HL-60 (cell line): ENCODE measurements at regions not wholly inside any gene's neighbourhood (a gene's known extent, or its start where the extent isn't known, plus 50 kb on each side); places are given as distances from the start of the nearest gene placed in this dataset.

ENCODE experiments used
- DNase-seq, 2 experiments: peaks; one replicate each; pipeline ENCODE4 v3.0.0-alpha.2; 2010 to 2020; ENCODE audit warnings: low read depth in 1 of 2, low spot score in 1 of 2
- H3K27ac ChIP-seq: fragments of 250-450 bp; sonication (Bioruptor Pico); replicated peaks from 2 replicates; pipeline ENCODE4 v1.5.1; 2020; ENCODE audit warnings: mild to moderate bottlenecking, moderate library complexity
- H3K27me3 ChIP-seq: fragments of 250-450 bp; sonication (Bioruptor Pico); 2 replicates; pipeline ENCODE4 v1.5.1; 2021; ENCODE audit warnings: mild to moderate bottlenecking, moderate library complexity; ENCODE audit not compliant: insufficient read depth, poor library complexity, severe bottlenecking
- H3K4me3 ChIP-seq: replicated peaks from 2 replicates; pipeline ENCODE4 v1.5.1; 2011; ENCODE audit warnings: mild to moderate bottlenecking, control low read depth, low read length; ENCODE audit not compliant: insufficient read depth
- GABPA ChIP-seq: IDR thresholded peaks from 2 replicates; pipeline ENCODE4 v1.6.1; 2012; ENCODE audit warnings: low read depth
- POLR2AphosphoS5 ChIP-seq: IDR thresholded peaks from 2 replicates; pipeline ENCODE4 v1.6.1; 2012; ENCODE audit warnings: low read depth
- SPI1 ChIP-seq: IDR thresholded peaks from 2 replicates; pipeline ENCODE4 v1.6.1; 2012; ENCODE audit warnings: low read depth, mild to moderate bottlenecking, borderline replicate concordance
- TF ChIP-seq, protein P1 (sequence below): IDR thresholded peaks from 2 replicates; pipeline ENCODE4 v1.6.1; 2012; ENCODE audit warnings: low read depth; ENCODE audit not compliant: insufficient replicate concordance
- TF ChIP-seq, protein P2 (sequence below): IDR thresholded peaks from one replicate; pipeline ENCODE4 v1.5.1; 2011; ENCODE audit warnings: low read length, control low read depth, inconsistent platforms; ENCODE audit not compliant: insufficient read depth

DNA sequence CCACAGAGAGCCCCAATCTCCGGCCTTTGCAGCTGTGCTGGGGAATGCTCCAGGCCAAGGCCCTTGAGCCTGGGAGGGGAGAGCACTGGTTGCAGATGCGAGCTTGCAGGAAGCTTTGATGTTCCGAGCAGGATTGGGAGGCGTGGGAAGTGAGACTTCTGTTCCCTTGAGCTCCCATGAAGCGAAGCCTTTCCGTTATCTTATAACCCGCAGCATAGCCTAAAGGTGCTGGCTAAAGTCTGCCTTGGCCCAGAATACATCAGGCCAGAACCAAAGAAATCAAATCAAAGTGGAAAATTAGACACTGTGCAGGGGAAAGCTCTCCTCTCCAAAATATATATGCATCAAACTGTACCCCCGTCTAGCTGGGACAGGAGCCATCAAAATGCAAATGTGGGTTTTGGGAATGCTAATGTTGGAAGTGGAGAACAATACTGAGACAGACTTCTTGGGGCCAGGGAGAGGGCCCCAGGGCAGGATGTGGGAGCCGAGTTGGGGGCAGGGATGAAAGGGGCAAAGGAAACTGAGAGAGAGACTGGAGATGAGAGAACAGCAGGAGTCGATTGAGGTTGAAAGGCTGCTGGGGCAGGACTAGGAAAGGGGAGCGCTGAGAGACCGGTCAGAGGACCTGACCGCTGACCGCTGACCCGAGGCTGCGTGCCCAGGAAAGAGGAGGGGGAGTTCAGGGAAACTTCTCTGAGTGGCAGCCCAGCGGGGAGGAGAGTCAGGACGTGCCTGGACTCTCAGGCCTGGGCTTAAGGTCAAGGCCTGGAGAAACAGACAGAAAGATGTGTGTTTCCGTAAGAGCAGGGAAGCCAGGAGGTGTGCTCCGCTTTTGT is 152.2 kb upstream of the PARP11 start:
- H3K27me3 ChIP-seq: peaks cover 3% of the 10 kb centered on the region
- no peak for DNase-seq
- no peak overlapping the region for H3K27ac ChIP-seq
- no peak overlapping the region for H3K4me3 ChIP-seq
- TF ChIP-seq, protein P1, sequence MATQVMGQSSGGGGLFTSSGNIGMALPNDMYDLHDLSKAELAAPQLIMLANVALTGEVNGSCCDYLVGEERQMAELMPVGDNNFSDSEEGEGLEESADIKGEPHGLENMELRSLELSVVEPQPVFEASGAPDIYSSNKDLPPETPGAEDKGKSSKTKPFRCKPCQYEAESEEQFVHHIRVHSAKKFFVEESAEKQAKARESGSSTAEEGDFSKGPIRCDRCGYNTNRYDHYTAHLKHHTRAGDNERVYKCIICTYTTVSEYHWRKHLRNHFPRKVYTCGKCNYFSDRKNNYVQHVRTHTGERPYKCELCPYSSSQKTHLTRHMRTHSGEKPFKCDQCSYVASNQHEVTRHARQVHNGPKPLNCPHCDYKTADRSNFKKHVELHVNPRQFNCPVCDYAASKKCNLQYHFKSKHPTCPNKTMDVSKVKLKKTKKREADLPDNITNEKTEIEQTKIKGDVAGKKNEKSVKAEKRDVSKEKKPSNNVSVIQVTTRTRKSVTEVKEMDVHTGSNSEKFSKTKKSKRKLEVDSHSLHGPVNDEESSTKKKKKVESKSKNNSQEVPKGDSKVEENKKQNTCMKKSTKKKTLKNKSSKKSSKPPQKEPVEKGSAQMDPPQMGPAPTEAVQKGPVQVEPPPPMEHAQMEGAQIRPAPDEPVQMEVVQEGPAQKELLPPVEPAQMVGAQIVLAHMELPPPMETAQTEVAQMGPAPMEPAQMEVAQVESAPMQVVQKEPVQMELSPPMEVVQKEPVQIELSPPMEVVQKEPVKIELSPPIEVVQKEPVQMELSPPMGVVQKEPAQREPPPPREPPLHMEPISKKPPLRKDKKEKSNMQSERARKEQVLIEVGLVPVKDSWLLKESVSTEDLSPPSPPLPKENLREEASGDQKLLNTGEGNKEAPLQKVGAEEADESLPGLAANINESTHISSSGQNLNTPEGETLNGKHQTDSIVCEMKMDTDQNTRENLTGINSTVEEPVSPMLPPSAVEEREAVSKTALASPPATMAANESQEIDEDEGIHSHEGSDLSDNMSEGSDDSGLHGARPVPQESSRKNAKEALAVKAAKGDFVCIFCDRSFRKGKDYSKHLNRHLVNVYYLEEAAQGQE: no peak
- TF ChIP-seq, protein P2, sequence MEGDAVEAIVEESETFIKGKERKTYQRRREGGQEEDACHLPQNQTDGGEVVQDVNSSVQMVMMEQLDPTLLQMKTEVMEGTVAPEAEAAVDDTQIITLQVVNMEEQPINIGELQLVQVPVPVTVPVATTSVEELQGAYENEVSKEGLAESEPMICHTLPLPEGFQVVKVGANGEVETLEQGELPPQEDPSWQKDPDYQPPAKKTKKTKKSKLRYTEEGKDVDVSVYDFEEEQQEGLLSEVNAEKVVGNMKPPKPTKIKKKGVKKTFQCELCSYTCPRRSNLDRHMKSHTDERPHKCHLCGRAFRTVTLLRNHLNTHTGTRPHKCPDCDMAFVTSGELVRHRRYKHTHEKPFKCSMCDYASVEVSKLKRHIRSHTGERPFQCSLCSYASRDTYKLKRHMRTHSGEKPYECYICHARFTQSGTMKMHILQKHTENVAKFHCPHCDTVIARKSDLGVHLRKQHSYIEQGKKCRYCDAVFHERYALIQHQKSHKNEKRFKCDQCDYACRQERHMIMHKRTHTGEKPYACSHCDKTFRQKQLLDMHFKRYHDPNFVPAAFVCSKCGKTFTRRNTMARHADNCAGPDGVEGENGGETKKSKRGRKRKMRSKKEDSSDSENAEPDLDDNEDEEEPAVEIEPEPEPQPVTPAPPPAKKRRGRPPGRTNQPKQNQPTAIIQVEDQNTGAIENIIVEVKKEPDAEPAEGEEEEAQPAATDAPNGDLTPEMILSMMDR: no peak
- no peak for TF ChIP-seq GABPA
- no peak for TF ChIP-seq SPI1
- TF ChIP-seq POLR2AphosphoS5: no peak

DNA sequence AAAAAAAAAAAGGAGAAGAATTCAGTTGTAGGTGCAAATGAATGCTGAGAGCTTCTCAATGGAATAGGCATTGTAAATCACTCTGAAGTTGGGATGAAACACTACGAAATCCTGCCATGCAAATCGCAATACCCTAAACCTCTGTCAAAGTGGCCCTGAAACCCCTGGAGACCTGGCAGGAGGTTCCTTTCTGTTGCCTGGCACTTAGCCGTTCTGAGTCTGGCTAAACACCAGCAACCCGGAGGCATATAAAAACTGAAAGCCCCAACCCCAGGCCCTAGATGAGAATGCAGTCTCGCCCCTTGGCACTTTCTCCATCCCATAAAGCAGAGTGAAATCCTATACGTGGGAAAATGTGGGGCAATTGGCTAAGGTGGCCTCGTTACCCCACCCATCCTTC is 151.5 kb upstream of the PARP11 start:
- Histone ChIP-seq H3K27ac (no peak overlapping the region), H3K4me3 (no peak overlapping the region), H3K27me3 (no peaks in the 10 kb centered on the region)
- DNase-seq: no peak
- no peak for TF ChIP-seq SPI1
- no peak for TF ChIP-seq POLR2AphosphoS5
- TF ChIP-seq GABPA: no peak
- TF ChIP-seq, protein P1: no peak
- TF ChIP-seq, protein P2: no peak

DNA sequence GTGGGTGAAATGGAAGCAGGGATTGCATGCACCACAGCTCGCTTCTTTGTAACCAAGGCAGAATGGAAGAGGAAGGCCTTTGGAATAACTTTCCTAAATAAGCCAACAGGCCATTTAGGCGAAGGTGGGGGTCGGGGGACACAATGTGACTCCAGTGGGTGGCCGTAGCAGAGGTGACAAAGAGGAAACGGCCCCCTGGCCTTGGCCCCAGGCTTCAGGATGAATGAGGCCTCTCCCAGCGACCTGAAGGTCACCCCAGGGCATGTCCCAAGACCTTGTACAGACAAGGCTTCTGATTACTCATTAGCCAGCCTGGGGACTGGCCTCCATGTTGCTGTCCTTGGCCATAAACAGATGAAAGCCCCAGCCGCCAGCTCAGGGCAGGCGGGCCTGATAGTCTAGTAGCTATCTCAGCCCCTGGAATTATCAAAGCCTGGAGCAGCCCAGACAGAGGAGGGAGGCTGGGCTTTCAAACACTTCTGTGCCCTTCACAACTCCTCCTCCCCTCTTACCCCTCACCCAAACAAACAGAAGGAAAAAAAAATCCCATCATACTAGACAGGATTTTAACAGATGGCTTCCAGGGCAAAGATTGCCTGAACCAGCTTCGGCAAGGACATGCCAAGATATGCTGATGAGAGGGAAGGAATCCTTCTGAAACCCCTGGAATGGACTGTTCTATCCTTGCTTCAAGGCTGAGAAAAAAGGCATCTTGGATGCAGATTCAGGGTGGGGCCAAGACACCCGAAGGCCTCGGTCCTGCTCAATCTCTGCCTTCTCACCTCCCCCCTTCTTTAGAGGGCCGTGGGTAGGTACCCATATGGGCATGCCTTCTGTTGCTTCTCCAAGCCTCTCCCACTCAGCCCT is 142.3 kb upstream of the PARP11 start:
- Histone ChIP-seq H3K4me3 (no peak overlapping the region), H3K27me3 (no peaks in the 10 kb centered on the region), H3K27ac (no peak overlapping the region)
- DNase-seq: no peak
- TF ChIP-seq, protein P1: no peak
- no peak for TF ChIP-seq POLR2AphosphoS5
- no peak for TF ChIP-seq SPI1
